PC-3 (cell line): ENCODE measurements at regions not wholly inside any gene's neighbourhood (a gene's known extent, or its start where the extent isn't known, plus 50 kb on each side); places are given as distances from the start of the nearest gene placed in this dataset.

Source experiments
- CTCF ChIP-seq: fragments of 300-600 bp; sonication (generic); conservative IDR thresholded peaks from 2 replicates; pipeline ENCODE4 v1.5.1; 2017; ENCODE audit warnings: antibody characterized with exemption, low read depth, mild to moderate bottlenecking, low read length
- EZH2phosphoT487 ChIP-seq: fragments of 300-600 bp; sonication (generic); IDR thresholded peaks from 2 replicates; pipeline ENCODE4 v1.6.1; 2018; ENCODE audit warnings: mild to moderate bottlenecking, antibody characterized with exemption, low read length, borderline replicate concordance

DNA sequence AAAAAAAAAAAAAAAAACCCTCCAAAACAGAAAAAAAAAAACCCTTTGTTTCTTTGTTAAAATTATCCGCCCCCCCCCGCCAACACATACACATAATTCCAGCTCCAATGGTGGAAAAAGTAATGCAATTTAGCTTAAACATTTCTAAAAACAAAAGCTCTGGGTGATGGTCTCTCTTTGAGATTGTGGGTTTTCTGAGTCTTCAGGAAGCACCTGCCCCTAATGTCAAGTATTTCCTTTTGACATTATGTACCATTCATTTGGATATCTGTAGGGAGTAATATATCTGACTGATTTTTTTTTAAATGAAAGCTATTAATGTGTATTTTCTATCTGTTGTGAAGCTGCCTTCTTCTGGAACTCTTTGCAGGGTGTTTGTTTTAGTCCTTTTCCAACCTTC, 389.7 kb downstream of the TAF11L14 start:
- TF ChIP-seq CTCF (no peak), EZH2phosphoT487 (no peak)
